H1 (cell line): ENCODE measurements at regions not wholly inside any gene's neighbourhood (a gene's known extent, or its start where the extent isn't known, plus 50 kb on each side); places are given as distances from the start of the nearest gene placed in this dataset.

Experiments
- BCL11A ChIP-seq, 2 experiments: IDR thresholded peaks; one replicate each; pipeline ENCODE4 v1.6.1; 2011; ENCODE audit warnings: low read depth in 2 of 2, low read length in 2 of 2, mild to moderate bottlenecking in 2 of 2
- RNF2 ChIP-seq: fragments of 200-900, 300-1000 bp; sonication (generic); IDR thresholded peaks from 2 replicates; pipeline ENCODE4 v1.7.1; 2016; ENCODE audit warnings: borderline replicate concordance, low read depth, mild to moderate bottlenecking, antibody characterized with exemption, low read length; ENCODE audit not compliant: poor library complexity, severe bottlenecking; ENCODE audit errors: missing control alignments
- SIN3A ChIP-seq, 2 experiments: IDR thresholded peaks in 1 of 2; conservative IDR thresholded peaks in 1 of 2; 2 replicates each; pipeline ENCODE4 v1.6.1; 2011 to 2012; ENCODE audit warnings: low read length in 2 of 2, improper control_type of control experiment in 1 of 2, low read depth in 1 of 2, mild to moderate bottlenecking in 1 of 2

DNA sequence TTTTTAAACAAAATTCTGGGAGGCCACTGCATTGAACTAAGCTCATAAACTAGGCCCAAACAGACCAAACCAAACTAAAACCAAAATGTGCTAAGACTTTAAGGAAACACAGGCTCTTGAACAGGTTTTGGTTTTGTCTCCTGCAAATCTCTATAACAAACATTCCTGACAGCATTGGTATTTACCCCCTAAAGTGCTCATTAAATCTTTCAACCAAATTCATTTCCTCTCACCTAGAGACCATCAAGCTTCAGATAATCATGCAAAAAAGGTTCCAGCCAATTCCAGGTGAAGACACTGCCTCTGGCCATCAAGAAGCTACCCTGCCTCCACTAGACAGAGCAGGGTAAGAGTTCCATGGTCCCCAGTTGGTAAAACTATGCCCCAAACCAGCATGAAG is 951.2 kb upstream of the MIR17HG start (continued):
- TF ChIP-seq RNF2 (no peak), BCL11A (IDR thresholded peaks at IDR 0.05; ENCODE audit: low read depth in 2 of 2, low read length in 2 of 2) (no peak), SIN3A (conservative IDR thresholded peaks at IDR 0.05 in 1 of 2, IDR thresholded peaks at IDR 0.05 in 1 of 2; ENCODE audit: low read depth in 1 of 2, low read length in 2 of 2) (no peak)
